GM19395 (cell line): ENCODE measurements at regions not wholly inside any gene's neighbourhood (a gene's known extent, or its start where the extent isn't known, plus 50 kb on each side); places are given as distances from the start of the nearest gene placed in this dataset.
"Not testable (repeated sequence)": the region's sequence is repeated elsewhere in the genome, so short reads cannot be mapped to it uniquely, and the experiment has no call there.

Source experiments
- ATAC-seq: cut with Tn5 transposase; IDR thresholded peaks from one replicate; pipeline ENCODE4 v1.9.1; 2021; ENCODE audit warnings: mild to moderate bottlenecking, moderate library complexity; ENCODE audit not compliant: unreplicated experiment

DNA sequence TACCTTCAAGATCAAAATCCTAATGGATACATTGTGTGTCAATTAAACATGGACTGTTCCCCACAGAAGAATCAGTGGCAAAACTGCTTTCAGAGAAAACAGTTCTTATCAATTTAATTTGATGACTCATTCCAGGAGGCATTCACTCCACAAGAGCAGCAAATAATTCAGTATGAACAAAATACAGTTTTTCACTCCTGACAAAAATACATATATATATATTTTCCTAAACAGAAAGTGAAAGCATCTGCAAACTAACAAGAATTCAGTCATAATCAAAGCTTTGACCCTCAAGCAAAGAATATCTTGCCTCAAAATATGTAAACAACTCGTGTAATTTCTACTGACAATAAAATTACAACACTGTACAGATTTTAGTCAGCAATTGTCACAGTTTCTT lies 685.1 kb upstream of the SLC8A1 start:
- ATAC-seq, result no peak

DNA sequence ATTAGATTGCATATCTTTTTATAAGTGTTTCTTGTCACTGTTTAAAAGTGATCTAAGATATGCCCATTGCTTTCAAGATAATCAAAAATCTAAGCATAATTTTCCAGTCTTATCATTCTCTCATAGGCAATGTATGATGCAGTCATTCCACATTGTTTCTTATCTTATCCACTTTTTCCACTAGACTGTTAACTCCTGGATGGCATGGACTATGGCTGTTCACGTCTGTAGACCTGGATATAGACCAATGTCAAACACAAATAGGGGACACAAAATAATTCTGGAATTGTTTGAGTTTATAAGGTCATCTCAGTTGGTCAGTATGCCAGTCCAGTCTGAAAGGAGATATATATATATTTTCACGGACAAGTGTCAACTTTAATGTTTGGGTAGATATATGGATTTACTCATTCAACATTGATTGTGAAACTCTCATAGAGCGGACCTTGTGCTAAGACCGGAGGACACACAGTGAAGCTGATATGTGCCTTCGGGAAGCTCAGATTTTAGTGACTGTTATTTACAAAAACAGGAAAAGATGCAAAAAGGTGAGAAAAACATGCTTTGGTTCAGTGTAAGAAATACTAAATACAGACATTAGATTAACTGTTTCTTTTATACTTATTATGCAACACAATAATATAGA lies 689.4 kb upstream of the SLC8A1 start:
- ATAC-seq, result no peak

GRCh38 chr2:41142478-41142877 lies 690.6 kb upstream of the SLC8A1 start:
- ATAC-seq, result no peak

- ATAC-seq, result no peak
These were observed 693.2 kb upstream of the SLC8A1 start for GRCh38 chr2:41145066-41145465.

DNA sequence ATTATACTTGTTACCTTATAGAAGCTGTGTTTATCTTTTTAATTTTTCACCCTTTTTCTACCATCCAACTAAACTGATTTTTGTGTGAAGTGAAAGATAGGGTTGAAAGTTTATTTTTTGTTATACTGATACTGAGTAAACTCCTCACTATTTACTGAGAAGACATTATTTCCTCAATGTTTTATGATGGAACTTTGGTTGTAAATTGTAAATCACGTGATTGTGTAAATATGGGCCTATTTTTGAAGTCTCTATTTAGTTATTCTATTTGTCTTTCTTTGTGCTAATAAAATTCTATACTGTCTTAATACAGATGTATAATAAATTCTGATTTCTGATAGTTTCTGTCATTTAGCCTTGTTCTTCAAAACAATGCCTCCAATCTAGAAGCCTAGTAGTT lies 697.2 kb upstream of the SLC8A1 start:
- no peak for ATAC-seq

- ATAC-seq, result no peak
These were observed 699.9 kb upstream of the SLC8A1 start for GRCh38 chr2:41151746-41152145.

- no peak for ATAC-seq
These were observed 700.4 kb upstream of the SLC8A1 start for GRCh38 chr2:41152318-41152717.

GRCh38 chr2:41160439-41160838 lies 708.5 kb upstream of the SLC8A1 start:
- no peak for ATAC-seq

DNA sequence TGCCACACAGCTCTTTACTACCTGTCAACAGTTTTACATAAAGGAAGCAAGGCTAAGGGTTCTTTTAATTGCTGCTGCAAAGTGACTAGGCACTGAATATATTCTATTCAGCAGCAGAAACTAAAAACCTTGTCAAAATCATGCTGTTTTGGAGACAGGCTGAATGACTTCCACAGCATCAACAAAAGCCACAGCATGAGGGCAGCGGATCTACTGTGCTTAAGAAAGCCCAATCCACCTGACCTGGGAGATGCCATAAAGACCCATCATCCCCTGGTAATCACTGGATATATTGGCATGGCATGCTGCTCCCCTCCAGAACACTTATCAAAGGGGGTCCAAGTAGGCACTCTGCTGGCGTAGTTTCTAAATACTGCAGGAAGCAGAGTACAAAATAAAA lies 715.1 kb upstream of the SLC8A1 start:
- ATAC-seq, result no peak

- ATAC-seq, result no peak
These were observed 717.9 kb upstream of the SLC8A1 start for GRCh38 chr2:41169744-41170143.

DNA sequence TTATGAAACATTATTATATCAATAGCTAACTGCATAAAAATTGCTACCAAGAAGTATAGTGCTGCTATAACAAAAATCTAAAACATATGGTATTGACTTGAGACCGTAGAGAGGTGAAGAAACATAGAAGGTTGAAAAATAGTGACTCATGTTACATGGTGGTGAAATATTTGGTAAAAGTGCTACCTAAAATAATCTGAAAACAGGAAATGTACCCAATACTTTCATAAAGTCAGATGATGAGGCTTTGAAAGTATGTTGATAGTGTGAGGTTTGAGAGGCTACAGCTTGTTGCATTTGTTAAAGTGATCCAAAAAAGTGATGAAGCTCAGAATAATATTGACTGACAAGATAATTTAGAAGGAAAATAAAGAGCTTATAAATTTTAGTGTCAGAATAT lies 718.7 kb upstream of the SLC8A1 start:
- ATAC-seq, result no peak

DNA sequence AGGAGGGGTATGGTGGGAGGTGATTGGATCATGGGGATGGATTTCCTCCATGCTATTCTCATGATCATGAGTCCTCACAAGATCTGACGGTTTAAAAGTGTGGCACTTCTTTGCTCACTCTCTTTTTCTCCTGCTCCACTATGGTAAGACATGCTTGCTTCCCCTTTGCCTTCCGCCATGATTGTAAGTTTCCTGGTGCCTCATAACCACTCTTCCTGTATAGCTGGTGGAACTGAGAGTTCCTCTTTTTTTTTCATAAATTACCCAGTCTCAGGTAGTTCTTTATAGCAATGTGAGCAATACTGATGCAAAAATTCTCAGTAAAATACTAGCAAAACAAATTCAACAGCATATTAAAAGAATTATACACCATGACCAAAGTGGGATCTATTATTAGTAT lies 728.5 kb upstream of the SLC8A1 start:
- no peak for ATAC-seq

- ATAC-seq, result no peak
These were observed 731.1 kb upstream of the SLC8A1 start for GRCh38 chr2:41182961-41183360.

- ATAC-seq, result no peak
These were observed 735.7 kb upstream of the SLC8A1 start for GRCh38 chr2:41187376-41188122.

DNA sequence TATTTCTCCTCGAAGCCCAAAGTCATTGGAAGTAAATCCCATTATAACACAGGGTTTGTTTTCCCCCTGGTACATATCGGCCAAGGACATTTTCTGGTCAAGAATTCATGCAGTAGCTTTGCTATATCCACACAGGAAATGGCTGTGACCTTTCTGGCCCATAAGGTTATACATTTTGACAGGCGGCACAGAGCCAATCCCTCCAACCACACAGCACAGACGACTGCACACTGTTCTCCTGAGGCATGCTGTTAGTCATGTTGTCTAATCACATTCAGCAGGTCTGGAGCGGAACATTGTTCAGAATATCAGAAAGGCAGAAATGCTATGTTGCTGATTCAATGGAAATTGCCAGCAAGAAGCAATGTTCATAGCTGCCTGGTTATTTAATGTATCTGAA lies 742.3 kb upstream of the SLC8A1 start:
- ATAC-seq, result no peak

DNA sequence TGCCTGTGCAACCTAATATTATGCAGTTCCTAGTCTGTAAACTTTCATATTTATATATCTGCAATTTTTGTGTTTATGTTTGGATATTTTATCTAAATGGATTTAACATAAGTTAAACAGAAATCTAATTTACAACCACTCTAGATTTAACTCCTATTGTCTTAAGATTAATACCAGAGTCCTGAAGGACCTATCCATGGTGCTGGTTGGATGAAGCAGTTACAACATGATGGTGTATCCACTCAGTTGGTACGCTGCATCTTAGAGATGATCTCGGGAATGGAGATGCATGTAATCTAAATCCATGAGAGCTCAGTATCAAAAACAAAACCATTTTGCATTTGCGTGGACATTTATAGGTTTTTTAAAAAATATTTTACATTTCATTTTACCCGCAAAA lies 745.9 kb upstream of the SLC8A1 start:
- ATAC-seq, result no peak

DNA sequence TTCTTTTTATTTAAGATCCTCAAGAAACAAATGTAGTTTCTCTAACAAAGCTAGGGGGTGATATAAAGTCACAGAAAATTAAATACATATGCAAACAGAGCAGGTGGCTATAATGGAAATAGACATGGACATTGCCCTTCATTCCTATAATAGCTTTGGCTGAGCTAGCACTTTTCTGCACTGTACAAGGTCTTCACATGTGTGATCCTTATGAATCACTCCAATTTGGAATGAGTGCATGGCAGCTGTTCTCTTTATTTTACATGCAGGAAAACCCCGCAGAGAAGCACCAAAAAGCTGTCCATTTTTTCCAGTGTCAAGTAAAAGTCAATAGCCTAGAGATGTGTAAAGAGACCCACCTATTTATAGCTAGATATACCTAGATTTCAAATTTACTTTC lies 747.4 kb upstream of the SLC8A1 start:
- no peak for ATAC-seq

- no peak for ATAC-seq
These were observed 752.4 kb upstream of the SLC8A1 start for GRCh38 chr2:41204315-41204714.

- ATAC-seq, result no peak
These were observed 754.1 kb upstream of the SLC8A1 start for GRCh38 chr2:41206004-41206403.

GRCh38 chr2:41207578-41207977 lies 755.7 kb upstream of the SLC8A1 start:
- ATAC-seq, result no peak

GRCh38 chr2:41210030-41210429 lies 758.1 kb upstream of the SLC8A1 start:
- not testable (repeated sequence) for ATAC-seq

DNA sequence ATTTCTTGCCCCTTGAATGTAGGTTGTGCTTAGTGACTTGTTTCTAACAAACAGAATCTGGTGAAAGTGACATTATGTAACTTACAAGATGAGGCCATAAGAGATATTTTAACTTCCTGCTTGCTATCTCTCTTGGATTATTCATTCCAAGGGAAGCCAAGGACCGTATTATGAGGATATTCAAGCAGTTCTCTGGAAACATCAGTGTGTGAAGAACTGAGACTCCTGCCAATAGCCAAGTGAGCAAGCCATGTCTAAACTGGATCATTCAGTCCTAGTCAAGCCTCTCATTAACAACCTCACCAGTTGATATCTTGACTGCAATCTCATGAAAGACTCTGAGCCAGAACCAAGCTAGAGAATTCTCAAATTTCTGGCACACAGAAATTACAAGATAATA lies 765.1 kb upstream of the SLC8A1 start:
- ATAC-seq, result no peak

GRCh38 chr2:41222593-41222992 lies 770.7 kb upstream of the SLC8A1 start:
- no peak for ATAC-seq
